ENCODE measurements at regions not wholly inside any gene's neighbourhood (a gene's known extent, or its start where the extent isn't known, plus 50 kb on each side); places are given as distances from the start of the nearest gene placed in this dataset.

- no peak for DNase-seq (ENCODE audit: low read depth, low spot score)
Measured at GRCh38 chr1:93805027-93805610, 73.9 kb downstream of the DNTTIP2 start.

GRCh38 chr1:93804412-93804811, 74.6 kb downstream of the DNTTIP2 start:
- H3K27ac ChIP-seq (ENCODE audit: low read depth, low read length): no peak overlapping the region
- no peak for TF ChIP-seq CTCF (IDR thresholded peaks at IDR 0.05; ENCODE audit: low read depth, low read length)
- H3K9me3 ChIP-seq (ENCODE audit: control insufficient read depth, insufficient read depth, low read length): peaks cover 3% of the 10 kb centered on the region; the same call in 1 of the 2 replicates
- H3K27me3 ChIP-seq (ENCODE audit: control insufficient read depth, insufficient read depth, low read length): no peaks in the 10 kb centered on the region
- CTCF ChIA-PET: interaction anchor here (0.9 to 1.8 kb wide), 5 partner anchors 9 to 175 kb away, joined by 3 to 7 read pairs (median 6); no protein-coding TSS in a partner anchor
- POLR2A ChIA-PET: interaction anchor here (0.7 kb wide), 1 partner anchor 123 kb away, joined by 3 read pairs; the partner anchor contains the start of gene BCAR3
- peak overlapping the region; percentile 17; the same call in 1 of the 2 replicates for H3K4me3 ChIP-seq (ENCODE audit: low read depth, low read length)
- peak; percentile 67 for DNase-seq (ENCODE audit: low read depth, low spot score)

More at GRCh38 chr1:93805027-93805610, 73.9 kb downstream of the DNTTIP2 start:
- H3K27ac ChIP-seq (ENCODE audit: low read depth, low read length): peak overlapping the region; percentile 49
- H3K4me3 ChIP-seq (ENCODE audit: low read depth, low read length): no peak overlapping the region; the same call in 1 of the 2 replicates
- CTCF ChIA-PET: interaction anchor here (0.7 to 1.8 kb wide), 6 partner anchors 8 to 176 kb away, joined by 3 to 7 read pairs (median 5); partner anchors contain the start of gene BCAR3
- TF ChIP-seq CTCF (IDR thresholded peaks at IDR 0.05; ENCODE audit: low read depth, low read length): no peak
- POLR2A ChIA-PET: interaction anchor here (0.7 kb wide), 1 partner anchor 123 kb away, joined by 3 read pairs; the partner anchor contains the start of gene BCAR3
- no peaks in the 10 kb centered on the region for H3K27me3 ChIP-seq (ENCODE audit: control insufficient read depth, insufficient read depth, low read length)
- H3K9me3 ChIP-seq (ENCODE audit: control insufficient read depth, insufficient read depth, low read length): peaks cover 3% of the 10 kb centered on the region; the same call in 1 of the 2 replicates

- H3K27ac ChIP-seq (ENCODE audit: low read depth, low read length): no peak overlapping the region
- DNase-seq (ENCODE audit: low read depth, low spot score): peak; percentile 36
- H3K9me3 ChIP-seq (ENCODE audit: control insufficient read depth, insufficient read depth, low read length): no peaks in the 10 kb centered on the region
- TF ChIP-seq CTCF (IDR thresholded peaks at IDR 0.05; ENCODE audit: low read depth, low read length): no peak
- no peaks in the 10 kb centered on the region for H3K27me3 ChIP-seq (ENCODE audit: control insufficient read depth, insufficient read depth, low read length)
- ChIA-PET CTCF (interaction anchor here (3.2 kb wide), 1 partner anchor 12 kb away, joined by 16 read pairs; no protein-coding TSS in a partner anchor), POLR2A (interaction anchor here (0.7 kb wide), 1 partner anchor 126 kb away, joined by 3 read pairs; no protein-coding TSS in a partner anchor)
- no peak overlapping the region for H3K4me3 ChIP-seq (ENCODE audit: low read depth, low read length)
Measured at GRCh38 chr1:93801471-93801870, 77.5 kb downstream of the DNTTIP2 start.

GRCh38 chr1:93800856-93801255, 78.2 kb downstream of the DNTTIP2 start:
- H3K9me3 ChIP-seq (ENCODE audit: control insufficient read depth, insufficient read depth, low read length): no peaks in the 10 kb centered on the region
- no peak overlapping the region for H3K4me3 ChIP-seq (ENCODE audit: low read depth, low read length)
- DNase-seq (ENCODE audit: low read depth, low spot score): no peak
- CTCF ChIA-PET: interaction anchor here (3.2 kb wide), 1 partner anchor 13 kb away, joined by 16 read pairs; no protein-coding TSS in a partner anchor
- POLR2A ChIA-PET: no interaction called here
- H3K27me3 ChIP-seq (ENCODE audit: control insufficient read depth, insufficient read depth, low read length): no peaks in the 10 kb centered on the region
- TF ChIP-seq CTCF (IDR thresholded peaks at IDR 0.05; ENCODE audit: low read depth, low read length): no peak
- H3K27ac ChIP-seq (ENCODE audit: low read depth, low read length): no peak overlapping the region

- Histone ChIP-seq H3K9me3 (ENCODE audit: control insufficient read depth, insufficient read depth, low read length) (no peaks in the 10 kb centered on the region), H3K4me3 (ENCODE audit: low read depth, low read length) (no peak overlapping the region), H3K27ac (ENCODE audit: low read depth, low read length) (no peak overlapping the region), H3K27me3 (ENCODE audit: control insufficient read depth, insufficient read depth, low read length) (no peaks in the 10 kb centered on the region)
- ChIA-PET POLR2A (interaction anchor here (1.2 kb wide), 1 partner anchor 57 kb away, joined by 3 read pairs; no protein-coding TSS in a partner anchor), CTCF (interaction anchor here (1.3 to 2.1 kb wide), 5 partner anchors 16 to 169 kb away, joined by 3 to 12 read pairs (median 7); no protein-coding TSS in a partner anchor)
- peak; percentile 71 for DNase-seq (ENCODE audit: low read depth, low spot score)
- no peak for TF ChIP-seq CTCF (IDR thresholded peaks at IDR 0.05; ENCODE audit: low read depth, low read length)
Measured at GRCh38 chr1:93798291-93798690, 80.7 kb downstream of the DNTTIP2 start.

Data from AG04450 (cell line).